Fibroblast of villous mesenchyme (primary cell): ENCODE measurements at regions not wholly inside any gene's neighbourhood (a gene's known extent, or its start where the extent isn't known, plus 50 kb on each side); places are given as distances from the start of the nearest gene placed in this dataset.
"Not testable (repeated sequence)": the region's sequence is repeated elsewhere in the genome, so short reads cannot be mapped to it uniquely, and the experiment has no call there.

ENCODE experiments used
- DNase-seq: peaks from one replicate; pipeline ENCODE4 v3.0.0-alpha.2; 2010; ENCODE audit warnings: low read depth
- H3K4me3 ChIP-seq: 2 replicates; pipeline ENCODE4 v1.5.1; 2011; ENCODE audit warnings: low read depth, mild to moderate bottlenecking, low read length
- TF ChIP-seq, protein P1 (sequence below): IDR thresholded peaks from 2 replicates; pipeline ENCODE4 v1.5.1; 2012; ENCODE audit warnings: low read depth, mild to moderate bottlenecking, low read length; ENCODE audit not compliant: insufficient read depth

- TF ChIP-seq, protein P1, sequence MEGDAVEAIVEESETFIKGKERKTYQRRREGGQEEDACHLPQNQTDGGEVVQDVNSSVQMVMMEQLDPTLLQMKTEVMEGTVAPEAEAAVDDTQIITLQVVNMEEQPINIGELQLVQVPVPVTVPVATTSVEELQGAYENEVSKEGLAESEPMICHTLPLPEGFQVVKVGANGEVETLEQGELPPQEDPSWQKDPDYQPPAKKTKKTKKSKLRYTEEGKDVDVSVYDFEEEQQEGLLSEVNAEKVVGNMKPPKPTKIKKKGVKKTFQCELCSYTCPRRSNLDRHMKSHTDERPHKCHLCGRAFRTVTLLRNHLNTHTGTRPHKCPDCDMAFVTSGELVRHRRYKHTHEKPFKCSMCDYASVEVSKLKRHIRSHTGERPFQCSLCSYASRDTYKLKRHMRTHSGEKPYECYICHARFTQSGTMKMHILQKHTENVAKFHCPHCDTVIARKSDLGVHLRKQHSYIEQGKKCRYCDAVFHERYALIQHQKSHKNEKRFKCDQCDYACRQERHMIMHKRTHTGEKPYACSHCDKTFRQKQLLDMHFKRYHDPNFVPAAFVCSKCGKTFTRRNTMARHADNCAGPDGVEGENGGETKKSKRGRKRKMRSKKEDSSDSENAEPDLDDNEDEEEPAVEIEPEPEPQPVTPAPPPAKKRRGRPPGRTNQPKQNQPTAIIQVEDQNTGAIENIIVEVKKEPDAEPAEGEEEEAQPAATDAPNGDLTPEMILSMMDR: no peak
- DNase-seq: no peak
These were observed 631.0 kb upstream of the TMPRSS15 start for GRCh38 chr21:19034560-19034959.

GRCh38 chr21:19045876-19046275, 642.3 kb upstream of the TMPRSS15 start:
- no peak overlapping the region for H3K4me3 ChIP-seq
- TF ChIP-seq, protein P1: no peak
- DNase-seq: no peak

More at GRCh38 chr21:19034560-19034959, 631.0 kb upstream of the TMPRSS15 start:
- no peak overlapping the region for H3K4me3 ChIP-seq

DNA sequence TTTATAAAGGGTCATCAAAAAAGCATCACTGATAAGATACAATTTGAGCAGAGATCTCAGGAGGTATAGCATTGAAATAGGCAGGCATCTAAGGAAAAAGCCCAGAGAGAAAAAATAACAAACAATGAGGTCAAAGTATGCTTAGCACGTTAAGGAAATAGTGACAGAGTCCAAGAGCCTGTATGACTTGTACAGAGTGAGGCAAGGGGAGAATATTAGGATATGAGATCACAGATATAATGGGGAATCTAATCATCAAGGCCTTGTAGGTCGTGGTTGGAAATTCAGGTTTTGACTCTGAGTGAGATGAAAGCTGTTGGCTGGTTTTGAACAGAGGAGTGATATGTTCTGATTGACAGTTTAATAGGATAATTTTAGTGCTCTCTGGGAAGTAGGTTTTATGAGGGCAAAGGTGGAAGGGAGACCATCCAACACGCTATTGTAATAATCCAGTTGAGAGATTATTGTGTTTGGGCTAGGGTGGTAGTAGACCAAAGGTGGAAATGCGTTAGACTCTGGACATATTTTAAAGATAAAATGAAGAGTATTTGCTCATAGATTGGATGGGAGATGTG, 644.6 kb upstream of the TMPRSS15 start:
- H3K4me3 ChIP-seq: no peak overlapping the region
- DNase-seq: no peak
- TF ChIP-seq, protein P1: no peak

GRCh38 chr21:19049567-19049966, 646.0 kb upstream of the TMPRSS15 start:
- TF ChIP-seq, protein P1: no peak
- no peak overlapping the region for H3K4me3 ChIP-seq

DNA sequence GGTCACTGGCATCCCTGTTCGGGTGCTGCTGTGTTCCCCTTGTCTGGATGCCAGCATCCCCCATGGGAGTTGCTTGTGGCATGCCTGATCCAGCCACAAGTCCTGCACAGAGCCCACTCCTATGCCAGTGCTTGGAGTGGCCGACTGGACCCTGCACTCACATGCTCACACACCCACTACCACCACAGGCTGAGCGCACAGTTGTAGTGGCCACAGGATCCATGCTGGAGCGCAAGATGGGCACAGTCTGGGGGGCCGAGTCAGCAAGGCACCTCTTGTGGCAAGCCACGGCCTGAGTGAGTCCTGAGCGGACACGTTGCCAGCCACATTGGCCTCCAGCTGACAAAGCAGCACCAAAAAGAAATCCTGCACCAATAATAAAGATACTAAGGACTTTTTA, 661.6 kb upstream of the TMPRSS15 start:
- TF ChIP-seq, protein P1: no peak
- no peak for DNase-seq
- no peak overlapping the region for H3K4me3 ChIP-seq

More at GRCh38 chr21:19049567-19049966, 646.0 kb upstream of the TMPRSS15 start:
- DNase-seq: no peak

DNA sequence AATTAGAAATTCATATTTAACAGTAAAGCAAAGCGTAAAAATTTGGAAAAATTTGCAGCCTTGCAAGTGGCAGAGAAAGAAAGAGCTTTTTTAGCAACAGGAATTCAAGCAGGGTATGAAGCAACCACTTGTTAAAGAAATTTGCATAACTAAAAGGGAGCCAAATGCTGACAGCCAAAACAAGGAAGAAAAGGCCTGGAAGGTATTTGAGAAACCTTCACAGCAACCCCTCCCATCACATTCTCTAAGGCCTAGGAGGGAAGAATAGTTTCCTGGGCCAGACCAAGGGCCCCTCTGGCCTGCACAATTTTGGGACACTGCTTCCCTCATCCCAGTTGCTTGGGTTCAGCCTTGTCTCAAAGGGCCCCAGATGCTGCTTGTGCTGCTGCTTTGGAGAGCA, 672.4 kb upstream of the TMPRSS15 start:
- H3K4me3 ChIP-seq: no peak overlapping the region
- TF ChIP-seq, protein P1: no peak
- DNase-seq: no peak

- TF ChIP-seq, protein P1: no peak
- no peak for DNase-seq
- H3K4me3 ChIP-seq: no peak overlapping the region
These were observed 706.1 kb upstream of the TMPRSS15 start for GRCh38 chr21:19109694-19110093.

DNA sequence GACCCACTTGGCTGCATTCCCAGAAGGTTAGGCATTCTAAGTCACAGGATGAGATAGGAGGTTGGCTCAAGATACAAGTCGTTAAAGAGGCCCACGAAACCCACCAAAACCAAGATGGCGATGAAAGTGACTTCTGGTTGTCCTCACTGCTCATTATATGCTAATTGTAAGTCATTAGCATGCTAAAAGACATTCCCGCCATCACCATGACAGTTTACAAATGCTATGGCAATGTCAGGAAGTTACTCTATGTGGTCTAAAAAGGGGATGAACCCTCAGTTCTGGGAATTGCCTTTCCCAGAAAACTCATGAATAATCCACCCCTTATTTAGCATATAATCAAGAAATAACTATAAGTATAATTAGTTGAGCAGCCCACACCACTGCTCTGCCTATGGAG, 715.7 kb upstream of the TMPRSS15 start:
- not testable (repeated sequence) for H3K4me3 ChIP-seq

More for the DNA sequence above, 715.7 kb upstream of the TMPRSS15 start:
- not testable (repeated sequence) for DNase-seq
